PC-3 (cell line): ENCODE measurements at regions not wholly inside any gene's neighbourhood (a gene's known extent, or its start where the extent isn't known, plus 50 kb on each side); places are given as distances from the start of the nearest gene placed in this dataset.

ENCODE experiments used
- ATAC-seq: fragments of 200-7000 bp; cut with Tn5 transposase; 2 replicates; pipeline ENCODE4 v1.9.1; 2020; ENCODE audit warnings: mild to moderate bottlenecking, moderate library complexity
- BruUV-seq: library from RNA; stranded (reverse); fragments of 400-500 nt; replicated peaks from 2 replicates; lab custom pipeline; 2021; lab: Mats Ljungman, UMichigan
- CTCF ChIA-PET: fragments of 300-600 bp; sonication (Branson Sonifier 250); formaldehyde crosslinking; loops from one replicate; lab custom pipeline; 2022; ENCODE audit warnings: antibody characterized with exemption; lab: Charles Lee
- POLR2A ChIA-PET: fragments of 300-600 bp; sonication (Branson Sonifier 250); formaldehyde crosslinking; loops from one replicate; lab custom pipeline; 2022; ENCODE audit warnings: antibody characterized with exemption; ENCODE audit not compliant: unreplicated experiment; lab: Charles Lee
- DNase-seq: peaks from one replicate; pipeline ENCODE4 v3.0.0-alpha.2; 2015
- H2AFZ ChIP-seq: fragments of 300-600 bp; sonication (generic); 2 replicates; pipeline ENCODE4 v1.6.0; 2016; ENCODE audit warnings: antibody characterized with exemption, low read length
- H3F3A ChIP-seq: fragments of 300-600 bp; sonication (generic); one replicate; pipeline ENCODE4 v1.6.0; 2017; ENCODE audit warnings: antibody characterized with exemption, low read length, control low read depth, mild to moderate bottlenecking; ENCODE audit not compliant: unreplicated experiment
- H3K27ac ChIP-seq: fragments of 300-600 bp; sonication (generic); 2 replicates; pipeline ENCODE4 v1.5.1; 2016; ENCODE audit warnings: mild to moderate bottlenecking, low read length
- H3K27me3 ChIP-seq: fragments of 300-600 bp; sonication (generic); 2 replicates; pipeline ENCODE4 v1.6.1; 2016; ENCODE audit warnings: low read length, mixed read lengths
- H3K36me3 ChIP-seq: fragments of 300-600 bp; sonication (generic); 2 replicates; pipeline ENCODE4 v1.6.1; 2016; ENCODE audit warnings: low read depth, mixed run types, low read length, mixed read lengths
- H3K4me1 ChIP-seq: fragments of 300-600 bp; sonication (generic); 2 replicates; pipeline ENCODE4 v1.5.1; 2016; ENCODE audit warnings: low read length; ENCODE audit not compliant: insufficient read depth
- H3K4me2 ChIP-seq: fragments of 300-600 bp; sonication (generic); 2 replicates; pipeline ENCODE4 v1.6.0; 2016; ENCODE audit warnings: low read length
- H3K4me3 ChIP-seq: fragments of 300-600 bp; sonication (generic); 2 replicates; pipeline ENCODE4 v1.5.1; 2016; ENCODE audit warnings: mild to moderate bottlenecking, low read length, mixed read lengths
- H3K79me2 ChIP-seq: fragments of 300-600 bp; sonication (generic); 2 replicates; pipeline ENCODE4 v1.6.1; 2017; ENCODE audit warnings: low read length, mixed read lengths
- H3K9ac ChIP-seq: fragments of 300-600 bp; sonication (generic); 2 replicates; pipeline ENCODE4 v1.6.0; 2016; ENCODE audit warnings: mild to moderate bottlenecking, low read length
- H3K9me2 ChIP-seq: fragments of 300-600 bp; sonication (generic); replicated peaks from 2 replicates; pipeline ENCODE4 v1.6.1; 2016; ENCODE audit warnings: mixed run types, low read length, mixed read lengths
- H3K9me3 ChIP-seq: fragments of 300-600 bp; sonication (generic); 2 replicates; pipeline ENCODE4 v1.6.1; 2016; ENCODE audit warnings: low read length, mixed read lengths
- H4K20me1 ChIP-seq: fragments of 300-600 bp; sonication (generic); 2 replicates; pipeline ENCODE4 v1.6.1; 2016; ENCODE audit warnings: low read length, mixed read lengths
- EZH2 ChIP-seq: fragments of 300-600 bp; sonication (generic); IDR thresholded peaks from one replicate; pipeline ENCODE4 v1.6.1; 2017; ENCODE audit warnings: antibody characterized with exemption, mild to moderate bottlenecking, low read length; ENCODE audit not compliant: unreplicated experiment
- EZH2phosphoT487 ChIP-seq: fragments of 300-600 bp; sonication (generic); IDR thresholded peaks from 2 replicates; pipeline ENCODE4 v1.6.1; 2018; ENCODE audit warnings: mild to moderate bottlenecking, antibody characterized with exemption, low read length, borderline replicate concordance
- intact Hi-C: fragments of 100-400 bp; cut with micrococcal nuclease; formaldehyde crosslinking; loops from 2 replicates; pipeline ENCODE4 v1.9.0; 2023
- TF ChIP-seq, protein P1 (sequence below): fragments of 300-600 bp; sonication (generic); conservative IDR thresholded peaks from 2 replicates; pipeline ENCODE4 v1.5.1; 2017; ENCODE audit warnings: antibody characterized with exemption, low read depth, mild to moderate bottlenecking, low read length

- DNase-seq: no peak
These were observed 134.4 kb upstream of the ZC3H12C start for GRCh38 chr11:109958821-109959166.

GRCh38 chr11:109960831-109961230 is 132.4 kb upstream of the ZC3H12C start:
- CTCF ChIA-PET: no interaction called here

More at GRCh38 chr11:109958821-109959166, 134.4 kb upstream of the ZC3H12C start:
- H3F3A ChIP-seq: no peaks in the 10 kb centered on the region
- no peaks in the 10 kb centered on the region for H3K36me3 ChIP-seq
- TF ChIP-seq, protein P1, sequence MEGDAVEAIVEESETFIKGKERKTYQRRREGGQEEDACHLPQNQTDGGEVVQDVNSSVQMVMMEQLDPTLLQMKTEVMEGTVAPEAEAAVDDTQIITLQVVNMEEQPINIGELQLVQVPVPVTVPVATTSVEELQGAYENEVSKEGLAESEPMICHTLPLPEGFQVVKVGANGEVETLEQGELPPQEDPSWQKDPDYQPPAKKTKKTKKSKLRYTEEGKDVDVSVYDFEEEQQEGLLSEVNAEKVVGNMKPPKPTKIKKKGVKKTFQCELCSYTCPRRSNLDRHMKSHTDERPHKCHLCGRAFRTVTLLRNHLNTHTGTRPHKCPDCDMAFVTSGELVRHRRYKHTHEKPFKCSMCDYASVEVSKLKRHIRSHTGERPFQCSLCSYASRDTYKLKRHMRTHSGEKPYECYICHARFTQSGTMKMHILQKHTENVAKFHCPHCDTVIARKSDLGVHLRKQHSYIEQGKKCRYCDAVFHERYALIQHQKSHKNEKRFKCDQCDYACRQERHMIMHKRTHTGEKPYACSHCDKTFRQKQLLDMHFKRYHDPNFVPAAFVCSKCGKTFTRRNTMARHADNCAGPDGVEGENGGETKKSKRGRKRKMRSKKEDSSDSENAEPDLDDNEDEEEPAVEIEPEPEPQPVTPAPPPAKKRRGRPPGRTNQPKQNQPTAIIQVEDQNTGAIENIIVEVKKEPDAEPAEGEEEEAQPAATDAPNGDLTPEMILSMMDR: no peak
- H3K9me2 ChIP-seq: no peaks in the 10 kb centered on the region
- H3K4me1 ChIP-seq: no peaks in the 10 kb centered on the region
- no peaks in the 10 kb centered on the region for H4K20me1 ChIP-seq
- H3K9me3 ChIP-seq: no peaks in the 10 kb centered on the region
- H3K27me3 ChIP-seq: no peaks in the 10 kb centered on the region
- ChIA-PET POLR2A (no interaction called here), CTCF (no interaction called here)
- ATAC-seq: no peak
- intact Hi-C loops: no loop called here
- H3K79me2 ChIP-seq: no peaks in the 10 kb centered on the region
- no peak overlapping the region for H3K27ac ChIP-seq
- H3K9ac ChIP-seq: no peak overlapping the region
- no peak overlapping the region for H3K4me3 ChIP-seq
- H3K4me2 ChIP-seq: no peak overlapping the region
- no peak overlapping the region for H2AFZ ChIP-seq
- BruUV-seq: no TSS peak

GRCh38 chr11:109961261-109961660 is 131.9 kb upstream of the ZC3H12C start:
- Histone ChIP-seq H3K36me3 (no peaks in the 10 kb centered on the region), H3K4me3 (no peak overlapping the region), H3K27ac (no peak overlapping the region), H3K9me3 (no peaks in the 10 kb centered on the region), H2AFZ (no peak overlapping the region), H3K4me1 (no peaks in the 10 kb centered on the region), H3K9me2 (no peaks in the 10 kb centered on the region), H3K4me2 (no peak overlapping the region), H4K20me1 (no peaks in the 10 kb centered on the region), H3K27me3 (no peaks in the 10 kb centered on the region), H3K79me2 (no peaks in the 10 kb centered on the region), H3K9ac (no peak overlapping the region), H3F3A (no peaks in the 10 kb centered on the region)
- intact Hi-C loops: no loop called here
- TF ChIP-seq EZH2phosphoT487 (no peak), EZH2 (no peak)
- TF ChIP-seq, protein P1: no peak
- ATAC-seq (no peak), DNase-seq (no peak)
- POLR2A ChIA-PET: interaction anchor here (0.6 kb wide), 1 partner anchor 508 kb away, joined by 5 read pairs; no protein-coding TSS in a partner anchor
- CTCF ChIA-PET: no interaction called here
- BruUV-seq: no TSS peak

More at GRCh38 chr11:109960831-109961230, 132.4 kb upstream of the ZC3H12C start:
- no peak overlapping the region for H3K27ac ChIP-seq
- POLR2A ChIA-PET: interaction anchor here (0.6 kb wide), 1 partner anchor 507 kb away, joined by 5 read pairs; no protein-coding TSS in a partner anchor
- no peaks in the 10 kb centered on the region for H3F3A ChIP-seq
- no peak overlapping the region for H2AFZ ChIP-seq
- DNase-seq (no peak), ATAC-seq (no peak)
- intact Hi-C loops: no loop called here
- H4K20me1 ChIP-seq: no peaks in the 10 kb centered on the region
- H3K4me2 ChIP-seq: no peak overlapping the region
- no peaks in the 10 kb centered on the region for H3K4me1 ChIP-seq
- no TSS peak for BruUV-seq
- H3K9me3 ChIP-seq: no peaks in the 10 kb centered on the region
- no peak overlapping the region for H3K9ac ChIP-seq
- H3K4me3 ChIP-seq: no peak overlapping the region
- TF ChIP-seq, protein P1: no peak
- no peak for TF ChIP-seq EZH2
- TF ChIP-seq EZH2phosphoT487: no peak
- H3K79me2 ChIP-seq: no peaks in the 10 kb centered on the region
- H3K27me3 ChIP-seq: no peaks in the 10 kb centered on the region
- H3K9me2 ChIP-seq: no peaks in the 10 kb centered on the region
- no peaks in the 10 kb centered on the region for H3K36me3 ChIP-seq
